ENCODE measurements at regions not wholly inside any gene's neighbourhood (a gene's known extent, or its start where the extent isn't known, plus 50 kb on each side); places are given as distances from the start of the nearest gene placed in this dataset.

DNA sequence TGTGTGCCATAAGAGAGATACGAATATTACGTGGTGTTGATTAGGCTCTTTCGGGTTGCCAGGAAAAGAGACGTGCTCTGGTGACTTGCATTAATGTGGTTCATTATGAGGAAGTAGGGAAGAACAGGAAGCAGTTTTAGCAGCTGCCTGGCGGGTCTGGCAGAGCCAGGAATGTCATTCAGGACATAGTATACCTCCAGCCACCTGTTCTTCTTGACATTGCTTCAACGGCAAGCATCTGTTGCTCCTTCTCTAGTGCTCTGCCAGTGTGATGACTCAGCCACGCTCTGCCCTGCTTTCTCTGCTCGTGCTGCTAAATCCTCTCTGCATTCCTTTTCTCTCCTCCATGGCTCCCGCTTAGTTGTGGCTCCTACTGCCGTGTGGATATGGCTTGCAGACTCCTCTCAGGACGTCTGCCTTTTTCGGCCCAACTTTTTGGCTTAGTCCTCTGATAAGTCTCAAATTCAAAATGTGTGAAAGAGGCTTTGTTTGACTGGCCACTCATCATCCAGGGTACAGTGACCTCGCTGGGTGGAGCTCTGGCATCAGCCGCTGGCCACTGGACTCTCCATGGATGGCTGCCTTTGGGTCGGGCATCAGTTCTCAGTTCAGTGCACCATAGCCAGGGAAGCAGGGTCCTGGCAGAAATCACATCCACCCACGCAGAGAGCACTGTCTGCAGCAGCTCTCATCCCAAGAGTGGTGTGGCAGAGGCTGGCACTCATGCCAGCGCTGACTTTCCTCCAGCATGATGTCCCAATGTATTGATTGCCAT, 89.3 kb upstream of the KLF3 start:
- Histone ChIP-seq H3K27me3 (ENCODE audit: control insufficient read depth, insufficient read depth, low read length, poor library complexity, severe bottlenecking) (no peaks in the 10 kb centered on the region), H3K9ac (ENCODE audit: extremely low read depth, low read length, poor library complexity, severe bottlenecking) (no peak overlapping the region), H3K4me1 (ENCODE audit: control insufficient read depth, insufficient read depth, low read length) (no peaks in the 10 kb centered on the region), H3K9me3 (ENCODE audit: control insufficient read depth, low read length) (no peaks in the 10 kb centered on the region), H3K4me3 (ENCODE audit: low read length) (no peak overlapping the region), H3K36me3 (ENCODE audit: control insufficient read depth, insufficient read depth, low read length) (no peaks in the 10 kb centered on the region), H3K27ac (ENCODE audit: low read depth, low read length) (no peak overlapping the region)
- Mint-ChIP-seq H3K27me3 (ENCODE audit: insufficient read depth) (no peaks in the 10 kb centered on the region), H3K9me3 (peaks cover 6% of the 10 kb centered on the region), H3K27ac (no peak overlapping the region), H3K4me1 (no peaks in the 10 kb centered on the region), H3K4me3 (no peak overlapping the region), H3K36me3 (ENCODE audit: low read depth) (no peaks in the 10 kb centered on the region)
- 89 to 95% methylated on average over 14 to 17 of the region's 17 CpGs for WGBS, 2 experiments (ENCODE audit: insufficient coverage in 1 of 2, insufficient read length in 1 of 2)
- no peak for DNase-seq
- TF ChIP-seq, protein P1, sequence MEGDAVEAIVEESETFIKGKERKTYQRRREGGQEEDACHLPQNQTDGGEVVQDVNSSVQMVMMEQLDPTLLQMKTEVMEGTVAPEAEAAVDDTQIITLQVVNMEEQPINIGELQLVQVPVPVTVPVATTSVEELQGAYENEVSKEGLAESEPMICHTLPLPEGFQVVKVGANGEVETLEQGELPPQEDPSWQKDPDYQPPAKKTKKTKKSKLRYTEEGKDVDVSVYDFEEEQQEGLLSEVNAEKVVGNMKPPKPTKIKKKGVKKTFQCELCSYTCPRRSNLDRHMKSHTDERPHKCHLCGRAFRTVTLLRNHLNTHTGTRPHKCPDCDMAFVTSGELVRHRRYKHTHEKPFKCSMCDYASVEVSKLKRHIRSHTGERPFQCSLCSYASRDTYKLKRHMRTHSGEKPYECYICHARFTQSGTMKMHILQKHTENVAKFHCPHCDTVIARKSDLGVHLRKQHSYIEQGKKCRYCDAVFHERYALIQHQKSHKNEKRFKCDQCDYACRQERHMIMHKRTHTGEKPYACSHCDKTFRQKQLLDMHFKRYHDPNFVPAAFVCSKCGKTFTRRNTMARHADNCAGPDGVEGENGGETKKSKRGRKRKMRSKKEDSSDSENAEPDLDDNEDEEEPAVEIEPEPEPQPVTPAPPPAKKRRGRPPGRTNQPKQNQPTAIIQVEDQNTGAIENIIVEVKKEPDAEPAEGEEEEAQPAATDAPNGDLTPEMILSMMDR (conservative IDR thresholded peaks at IDR 0.05), result no peak

DNA sequence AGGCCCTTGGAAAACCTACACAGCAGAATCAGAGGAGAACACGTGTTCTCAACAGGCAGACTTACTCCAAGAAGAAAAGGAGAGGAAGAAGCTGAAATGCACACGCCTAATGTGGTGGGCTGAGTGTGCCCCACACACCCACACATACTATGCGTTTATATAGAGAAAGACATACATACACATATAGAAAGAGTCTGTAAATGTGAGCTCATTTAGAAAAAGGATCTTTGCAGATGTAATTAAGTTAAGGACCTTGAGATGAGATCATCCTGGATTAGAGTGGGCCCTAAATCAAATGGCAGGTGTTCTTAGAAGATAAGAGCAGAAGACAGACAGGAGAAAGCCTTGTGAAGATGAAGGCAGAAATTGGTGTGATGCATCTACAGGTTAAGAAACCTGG, 87.2 kb upstream of the KLF3 start:
- Histone ChIP-seq H3K9me3 (ENCODE audit: control insufficient read depth, low read length) (no peaks in the 10 kb centered on the region), H3K27ac (ENCODE audit: low read depth, low read length) (no peak overlapping the region), H3K4me3 (ENCODE audit: low read length) (no peak overlapping the region), H3K9ac (ENCODE audit: extremely low read depth, low read length, poor library complexity, severe bottlenecking) (no peak overlapping the region), H3K27me3 (ENCODE audit: control insufficient read depth, insufficient read depth, low read length, poor library complexity, severe bottlenecking) (no peaks in the 10 kb centered on the region), H3K4me1 (ENCODE audit: control insufficient read depth, insufficient read depth, low read length) (no peaks in the 10 kb centered on the region), H3K36me3 (ENCODE audit: control insufficient read depth, insufficient read depth, low read length) (no peaks in the 10 kb centered on the region)
- 79% methylated on average over 1 of the region's 3 CpGs; no CpG with 5 or more reads in 1 of the 2 experiments for WGBS, 2 experiments (ENCODE audit: insufficient coverage in 1 of 2, insufficient read length in 1 of 2)
- no peaks in the 10 kb centered on the region for H3K27me3 Mint-ChIP-seq (ENCODE audit: insufficient read depth)
- no peaks in the 10 kb centered on the region for H3K36me3 Mint-ChIP-seq (ENCODE audit: low read depth)
- TF ChIP-seq, protein P1 (conservative IDR thresholded peaks at IDR 0.05), result no peak
- DNase-seq, result no peak
- no peak overlapping the region for H3K4me3 Mint-ChIP-seq
- no peaks in the 10 kb centered on the region for H3K4me1 Mint-ChIP-seq
- peaks cover 6% of the 10 kb centered on the region for H3K9me3 Mint-ChIP-seq
- no peak overlapping the region for H3K27ac Mint-ChIP-seq

DNA sequence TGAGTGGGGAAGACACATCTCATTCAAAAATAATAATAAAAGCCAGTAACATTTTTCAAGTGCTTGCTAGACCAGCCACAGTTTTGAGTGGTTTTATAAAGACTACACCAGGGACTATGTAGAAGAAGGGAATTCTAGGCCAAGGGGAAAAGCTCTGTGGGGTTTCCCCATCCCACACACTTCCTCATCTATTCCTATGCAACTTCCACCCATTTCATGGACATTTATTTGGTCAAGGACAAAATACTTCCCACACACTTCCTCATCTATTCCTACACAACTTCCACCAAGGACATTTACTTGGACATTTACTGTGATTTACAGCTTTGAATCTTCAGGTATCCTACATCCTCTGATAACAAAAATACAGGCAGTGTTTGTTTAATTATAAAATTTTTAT, 86.5 kb upstream of the KLF3 start:
- no peak overlapping the region for H3K27ac ChIP-seq (ENCODE audit: low read depth, low read length)
- Mint-ChIP-seq H3K4me3 (no peak overlapping the region), H3K27me3 (ENCODE audit: insufficient read depth) (no peaks in the 10 kb centered on the region), H3K36me3 (ENCODE audit: low read depth) (no peaks in the 10 kb centered on the region), H3K4me1 (no peaks in the 10 kb centered on the region), H3K27ac (no peak overlapping the region), H3K9me3 (peaks cover 6% of the 10 kb centered on the region)
- H3K9ac ChIP-seq (ENCODE audit: extremely low read depth, low read length, poor library complexity, severe bottlenecking), result no peak overlapping the region
- no peaks in the 10 kb centered on the region for H3K9me3 ChIP-seq (ENCODE audit: control insufficient read depth, low read length)
- TF ChIP-seq, protein P1 (conservative IDR thresholded peaks at IDR 0.05), result no peak
- no peaks in the 10 kb centered on the region for H3K27me3 ChIP-seq (ENCODE audit: control insufficient read depth, insufficient read depth, low read length, poor library complexity, severe bottlenecking)
- no peaks in the 10 kb centered on the region for H3K36me3 ChIP-seq (ENCODE audit: control insufficient read depth, insufficient read depth, low read length)
- no peak overlapping the region for H3K4me3 ChIP-seq (ENCODE audit: low read length)
- no peaks in the 10 kb centered on the region for H3K4me1 ChIP-seq (ENCODE audit: control insufficient read depth, insufficient read depth, low read length)
- DNase-seq, result no peak

All from endodermal cell (in vitro differentiated cells).